ENCODE measurements at regions not wholly inside any gene's neighbourhood (a gene's known extent, or its start where the extent isn't known, plus 50 kb on each side); places are given as distances from the start of the nearest gene placed in this dataset.

GRCh38 chr19:29098863-29099481, 114.0 kb downstream of the UQCRFS1 start:
- WGBS (ENCODE audit: extremely low coverage, insufficient read length, low lambda C conversion rate), result no CpG with 5 or more reads among the region's 10 CpGs
- no peak overlapping the region for H2AFZ ChIP-seq (ENCODE audit: low read length)
- no peaks in the 10 kb centered on the region for H3K79me1 ChIP-seq (ENCODE audit: insufficient read depth, low read depth, low read length, poor library complexity, severe bottlenecking)
- no peaks in the 10 kb centered on the region for H3K9me3 ChIP-seq (ENCODE audit: control insufficient read depth, low read depth, low read length)
- peaks cover 7% of the 10 kb centered on the region for H3K27me3 Mint-ChIP-seq (ENCODE audit: low read depth)
- no peak overlapping the region for H3K4me3 Mint-ChIP-seq
- no peak overlapping the region for H4K91ac ChIP-seq (ENCODE audit: insufficient read length, low read depth, low read length)
- H3T11ph ChIP-seq (ENCODE audit: low read length), result no peak overlapping the region
- no peaks in the 10 kb centered on the region for H3K4me1 ChIP-seq (ENCODE audit: insufficient read depth, low read length)
- H3K23ac ChIP-seq (ENCODE audit: insufficient read length, low read depth, low read length), result no peak overlapping the region
- H3K56ac ChIP-seq (ENCODE audit: insufficient read length, low read depth, low read length), result no peak overlapping the region
- no peak overlapping the region for H2BK120ac ChIP-seq (ENCODE audit: low read depth, low read length, poor library complexity, severe bottlenecking)
- H3K23me2 ChIP-seq (ENCODE audit: insufficient read length, low read depth, low read length, poor library complexity, severe bottlenecking), result no peaks in the 10 kb centered on the region
- H3K27me3 ChIP-seq (ENCODE audit: insufficient read depth, low read length), result no peaks in the 10 kb centered on the region
- H3K79me2 ChIP-seq (ENCODE audit: insufficient read depth, low read length), result no peaks in the 10 kb centered on the region
- H2BK15ac ChIP-seq (ENCODE audit: low read depth, low read length), result no peak overlapping the region
- no peak overlapping the region for H3K18ac ChIP-seq (ENCODE audit: insufficient read length, low read depth, low read length)
- H4K8ac ChIP-seq (replicated peaks; ENCODE audit: insufficient read length, low read depth, low read length), result no peak overlapping the region
- no peak overlapping the region for H3K27ac ChIP-seq (ENCODE audit: insufficient read length, low read depth, low read length)
- H2BK20ac ChIP-seq (ENCODE audit: low read depth, low read length, poor library complexity, severe bottlenecking), result no peak overlapping the region
- H3K4me1 Mint-ChIP-seq, result peaks cover 8 to 9% of the 10 kb centered on the region in 2 experiments
- no peak for DNase-seq
- no peak overlapping the region for H3K4ac ChIP-seq (ENCODE audit: low read depth, low read length)
- H3K9me3 Mint-ChIP-seq, result peaks cover 3 to 5% of the 10 kb centered on the region in 2 experiments; a peak in 4 of 5 replicates
- no peak overlapping the region for H2AK5ac ChIP-seq (ENCODE audit: insufficient read length, low read length)
- H3K36me3 Mint-ChIP-seq (ENCODE audit: insufficient read depth in 1 of 3, low read depth in 3 of 3), result no peaks in the 10 kb centered on the region; a peak in 1 of 7 replicates
- no peak overlapping the region for H3K4me2 ChIP-seq (ENCODE audit: insufficient read depth, insufficient read length, low read length)
- H3K14ac ChIP-seq (ENCODE audit: insufficient read depth, low read length), result no peak overlapping the region
- no peak overlapping the region for H2BK12ac ChIP-seq (ENCODE audit: insufficient read length, low read depth, low read length)
- no peak overlapping the region for H4K5ac ChIP-seq (ENCODE audit: insufficient read length, low read depth, low read length)
- no peak overlapping the region for H2BK5ac ChIP-seq (ENCODE audit: insufficient read length, low read length)
- TF ChIP-seq CTCF (conservative IDR thresholded peaks at IDR 0.05), result no peak
- no peaks in the 10 kb centered on the region for H4K20me1 ChIP-seq (ENCODE audit: control insufficient read depth, insufficient read depth, insufficient read length)
- no peak overlapping the region for H3K27ac Mint-ChIP-seq
- H3K9ac ChIP-seq (ENCODE audit: extremely low read depth, insufficient read length, low read length), result no peak overlapping the region
